Sigmoid colon (tissue), 6 donors: ENCODE measurements at regions not wholly inside any gene's neighbourhood (a gene's known extent, or its start where the extent isn't known, plus 50 kb on each side); places are given as distances from the start of the nearest gene placed in this dataset.

Experiments
- DNase-seq: peaks from one replicate; pipeline ENCODE4 v3.0.0-alpha.2; 2019
- H3K27ac ChIP-seq, 4 donors: fragments of 200-600 bp; sonication (generic); one replicate each; pipeline ENCODE4 v1.5.1; 2016 to 2019; ENCODE audit warnings: mild to moderate bottlenecking in 1 of 4
- H3K27me3 ChIP-seq, 3 donors: fragments of 200-600 bp; sonication (generic); one replicate each; pipeline ENCODE4 v1.5.1; 2019; ENCODE audit warnings: mild to moderate bottlenecking in 1 of 3
- H3K36me3 ChIP-seq, 4 donors: fragments of 200-600 bp; sonication (generic); one replicate each; pipeline ENCODE4 v1.5.1; 2016 to 2019
- H3K4me1 ChIP-seq, 4 donors: fragments of 200-600 bp; sonication (generic); one replicate each; pipeline ENCODE4 v1.5.1; 2017 to 2019
- H3K4me3 ChIP-seq, 4 donors: fragments of 200-600 bp; sonication (generic); one replicate each; pipeline ENCODE4 v1.5.1; 2017 to 2019; ENCODE audit warnings: mild to moderate bottlenecking in 2 of 4, moderate library complexity in 1 of 4
- H3K9me3 ChIP-seq, 4 donors: fragments of 200-600 bp in 3 of 4; sonication (generic) in 3 of 4; one replicate each; pipeline versions ENCODE4 v1.5.1 to v1.6.1; 2013 to 2019
- CTCF ChIP-seq, 4 experiments: fragments of 450-650 bp in 3 of 4; fragments of 200-600 bp in 1 of 4; IDR thresholded peaks; one replicate each; pipeline ENCODE4 v1.5.1; 2016 to 2019; ENCODE audit warnings: antibody characterized with exemption in 4 of 4, mild to moderate bottlenecking in 3 of 4, moderate library complexity in 2 of 4
- EP300 ChIP-seq, 4 donors: sonication (generic); formaldehyde crosslinking; IDR thresholded peaks; one replicate each; pipeline ENCODE4 v1.6.1; 2017; ENCODE audit warnings: antibody characterized with exemption in 4 of 4
- POLR2A ChIP-seq, 2 donors: fragments of 450-650 bp; IDR thresholded peaks; one replicate each; pipeline ENCODE4 v1.6.1; 2016; ENCODE audit warnings: antibody characterized with exemption in 2 of 2, mild to moderate bottlenecking in 2 of 2, moderate library complexity in 2 of 2
- POLR2AphosphoS5 ChIP-seq, 4 donors: sonication (generic); formaldehyde crosslinking; IDR thresholded peaks; one replicate each; pipeline ENCODE4 v1.6.1; 2017; ENCODE audit warnings: antibody characterized with exemption in 4 of 4
- WGBS, 2 donors: extraction: QIAGEN DNeasy Blood & Tissue Kit; methylation state at CpG; one replicate each; pipeline ENCODE4 v1.1.7; 2013; 5-methylcytosine and 5-hydroxymethylcytosine counted together
- intact Hi-C: fragments of 100-400 bp; cut with DNase I; formaldehyde crosslinking; loops from one replicate; pipeline ENCODE4 v1.15.1; 2023
- donor health status: healthy with polysubstance abuse.
- donor health status: healthy.

GRCh38 chr9:96163712-96164111, 138.3 kb downstream of the HSD17B3 start:
- Histone ChIP-seq H3K9me3 (no peaks in the 10 kb centered on the region), H3K27ac (no peak overlapping the region), H3K36me3 (no peaks in the 10 kb centered on the region), H3K4me1 (no peaks in the 10 kb centered on the region), H3K27me3 (no peaks in the 10 kb centered on the region), H3K4me3 (no peak overlapping the region)
- TF ChIP-seq CTCF (IDR thresholded peaks at IDR 0.05) (no peak), POLR2AphosphoS5 (IDR thresholded peaks at IDR 0.05) (no peak), EP300 (IDR thresholded peaks at IDR 0.05) (no peak), POLR2A (IDR thresholded peaks at IDR 0.05) (no peak)
- peak; percentile 48 for DNase-seq
- intact Hi-C loops, result no loop called here
- WGBS, 2 donors, result 90% methylated on average over 14 of the region's 14 CpGs

GRCh38 chr9:96163161-96163560, 138.8 kb downstream of the HSD17B3 start:
- H3K4me3 ChIP-seq, result no peak overlapping the region
- no peak for TF ChIP-seq POLR2A (IDR thresholded peaks at IDR 0.05)
- no peak for TF ChIP-seq CTCF (IDR thresholded peaks at IDR 0.05)
- no peak for TF ChIP-seq POLR2AphosphoS5 (IDR thresholded peaks at IDR 0.05)
- no peak for TF ChIP-seq EP300 (IDR thresholded peaks at IDR 0.05)
- no peaks in the 10 kb centered on the region for H3K9me3 ChIP-seq
- no peaks in the 10 kb centered on the region for H3K27me3 ChIP-seq
- DNase-seq, result peak; percentile 7
- no peak overlapping the region for H3K27ac ChIP-seq
- 77 to 80% methylated on average over 7 of the region's 7 CpGs for WGBS, 2 donors
- intact Hi-C loops, result no loop called here
- no peaks in the 10 kb centered on the region for H3K4me1 ChIP-seq
- H3K36me3 ChIP-seq, result no peaks in the 10 kb centered on the region

- peak; percentile 29 for DNase-seq
- no peaks in the 10 kb centered on the region for H3K27me3 ChIP-seq
- H3K4me3 ChIP-seq, result no peak overlapping the region
- H3K4me1 ChIP-seq, result no peaks in the 10 kb centered on the region
- H3K36me3 ChIP-seq, result no peaks in the 10 kb centered on the region
- TF ChIP-seq CTCF (IDR thresholded peaks at IDR 0.05) (no peak), POLR2A (IDR thresholded peaks at IDR 0.05) (no peak), POLR2AphosphoS5 (IDR thresholded peaks at IDR 0.05) (no peak), EP300 (IDR thresholded peaks at IDR 0.05) (no peak)
- 73 to 79% methylated on average over 7 of the region's 7 CpGs for WGBS, 2 donors
- intact Hi-C loops, result no loop called here
- no peak overlapping the region for H3K27ac ChIP-seq
- H3K9me3 ChIP-seq, result no peaks in the 10 kb centered on the region
Observed at GRCh38 chr9:96161819-96162218, 140.2 kb downstream of the HSD17B3 start.

GRCh38 chr9:96160866-96161265, 141.1 kb downstream of the HSD17B3 start:
- WGBS, 2 donors, result 94 to 98% methylated on average over 5 of the region's 5 CpGs
- intact Hi-C loops, result no loop called here
- no peak for DNase-seq
- TF ChIP-seq EP300 (IDR thresholded peaks at IDR 0.05) (no peak), POLR2A (IDR thresholded peaks at IDR 0.05) (no peak), POLR2AphosphoS5 (IDR thresholded peaks at IDR 0.05) (no peak), CTCF (IDR thresholded peaks at IDR 0.05) (no peak)
- Histone ChIP-seq H3K9me3 (no peaks in the 10 kb centered on the region), H3K36me3 (no peaks in the 10 kb centered on the region), H3K4me3 (no peak overlapping the region), H3K4me1 (no peaks in the 10 kb centered on the region), H3K27ac (no peak overlapping the region), H3K27me3 (no peaks in the 10 kb centered on the region)

GRCh38 chr9:96160168-96160567, 141.8 kb downstream of the HSD17B3 start:
- no peak overlapping the region for H3K27ac ChIP-seq
- H3K4me3 ChIP-seq, result no peak overlapping the region
- intact Hi-C loops, result no loop called here
- DNase-seq, result no peak
- no peaks in the 10 kb centered on the region for H3K36me3 ChIP-seq
- no peaks in the 10 kb centered on the region for H3K4me1 ChIP-seq
- 73 to 74% methylated on average over 6 of the region's 6 CpGs for WGBS, 2 donors
- no peaks in the 10 kb centered on the region for H3K27me3 ChIP-seq
- H3K9me3 ChIP-seq, result no peaks in the 10 kb centered on the region
- TF ChIP-seq EP300 (IDR thresholded peaks at IDR 0.05) (no peak), CTCF (IDR thresholded peaks at IDR 0.05) (no peak), POLR2A (IDR thresholded peaks at IDR 0.05) (no peak), POLR2AphosphoS5 (IDR thresholded peaks at IDR 0.05) (no peak)
